ENCODE measurements at regions not wholly inside any gene's neighbourhood (a gene's known extent, or its start where the extent isn't known, plus 50 kb on each side); places are given as distances from the start of the nearest gene placed in this dataset.

DNA sequence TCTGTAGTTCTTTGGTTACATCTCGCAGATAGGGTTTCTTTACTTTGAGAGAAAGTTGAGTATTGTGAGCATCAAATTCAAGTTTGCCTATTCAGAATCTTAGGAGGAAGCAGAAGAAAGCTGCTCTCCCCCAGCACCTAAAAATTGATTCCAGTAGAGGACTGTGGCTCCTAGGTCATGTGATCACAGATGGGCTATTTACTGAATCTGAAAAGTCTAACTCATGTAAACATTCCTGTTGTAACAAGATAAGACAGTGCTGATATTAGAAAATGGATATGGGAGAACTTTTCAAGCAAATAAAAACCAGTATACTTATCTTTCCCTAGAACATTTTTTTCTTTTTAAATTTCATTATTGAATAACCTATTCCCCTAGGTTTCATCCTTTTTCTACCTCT, 308.4 kb upstream of the SLITRK3 start:
- TF ChIP-seq, protein P1, sequence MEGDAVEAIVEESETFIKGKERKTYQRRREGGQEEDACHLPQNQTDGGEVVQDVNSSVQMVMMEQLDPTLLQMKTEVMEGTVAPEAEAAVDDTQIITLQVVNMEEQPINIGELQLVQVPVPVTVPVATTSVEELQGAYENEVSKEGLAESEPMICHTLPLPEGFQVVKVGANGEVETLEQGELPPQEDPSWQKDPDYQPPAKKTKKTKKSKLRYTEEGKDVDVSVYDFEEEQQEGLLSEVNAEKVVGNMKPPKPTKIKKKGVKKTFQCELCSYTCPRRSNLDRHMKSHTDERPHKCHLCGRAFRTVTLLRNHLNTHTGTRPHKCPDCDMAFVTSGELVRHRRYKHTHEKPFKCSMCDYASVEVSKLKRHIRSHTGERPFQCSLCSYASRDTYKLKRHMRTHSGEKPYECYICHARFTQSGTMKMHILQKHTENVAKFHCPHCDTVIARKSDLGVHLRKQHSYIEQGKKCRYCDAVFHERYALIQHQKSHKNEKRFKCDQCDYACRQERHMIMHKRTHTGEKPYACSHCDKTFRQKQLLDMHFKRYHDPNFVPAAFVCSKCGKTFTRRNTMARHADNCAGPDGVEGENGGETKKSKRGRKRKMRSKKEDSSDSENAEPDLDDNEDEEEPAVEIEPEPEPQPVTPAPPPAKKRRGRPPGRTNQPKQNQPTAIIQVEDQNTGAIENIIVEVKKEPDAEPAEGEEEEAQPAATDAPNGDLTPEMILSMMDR (IDR thresholded peaks at IDR 0.05 in 8 of 11, conservative IDR thresholded peaks at IDR 0.05 in 3 of 11) = no peak
- TF ChIP-seq POLR2A (IDR thresholded peaks at IDR 0.05) (no peak), POLR2AphosphoS5 (IDR thresholded peaks at IDR 0.05) (no peak)
